ENCODE measurements at regions not wholly inside any gene's neighbourhood (a gene's known extent, or its start where the extent isn't known, plus 50 kb on each side); places are given as distances from the start of the nearest gene placed in this dataset.

- no peak overlapping the region for H2AFZ ChIP-seq (ENCODE audit: control insufficient read depth, low read length)
- no peak overlapping the region for H3K27ac ChIP-seq (ENCODE audit: control insufficient read depth, insufficient read depth, low read length)
- no peaks in the 10 kb centered on the region for H3K79me2 ChIP-seq (ENCODE audit: control insufficient read depth, insufficient read depth, low read length)
- H3K4me2 ChIP-seq (ENCODE audit: control insufficient read depth, extremely low read depth, insufficient read depth, low read depth, low read length), result no peak overlapping the region
- no peaks in the 10 kb centered on the region for H4K20me1 ChIP-seq (ENCODE audit: control insufficient read depth, extremely low read depth, insufficient read depth, low read length)
- no peaks in the 10 kb centered on the region for H3K4me1 ChIP-seq (ENCODE audit: control insufficient read depth, extremely low read depth, insufficient read depth, low read length)
- no peak for FAIRE-seq
- TF ChIP-seq, protein P1, sequence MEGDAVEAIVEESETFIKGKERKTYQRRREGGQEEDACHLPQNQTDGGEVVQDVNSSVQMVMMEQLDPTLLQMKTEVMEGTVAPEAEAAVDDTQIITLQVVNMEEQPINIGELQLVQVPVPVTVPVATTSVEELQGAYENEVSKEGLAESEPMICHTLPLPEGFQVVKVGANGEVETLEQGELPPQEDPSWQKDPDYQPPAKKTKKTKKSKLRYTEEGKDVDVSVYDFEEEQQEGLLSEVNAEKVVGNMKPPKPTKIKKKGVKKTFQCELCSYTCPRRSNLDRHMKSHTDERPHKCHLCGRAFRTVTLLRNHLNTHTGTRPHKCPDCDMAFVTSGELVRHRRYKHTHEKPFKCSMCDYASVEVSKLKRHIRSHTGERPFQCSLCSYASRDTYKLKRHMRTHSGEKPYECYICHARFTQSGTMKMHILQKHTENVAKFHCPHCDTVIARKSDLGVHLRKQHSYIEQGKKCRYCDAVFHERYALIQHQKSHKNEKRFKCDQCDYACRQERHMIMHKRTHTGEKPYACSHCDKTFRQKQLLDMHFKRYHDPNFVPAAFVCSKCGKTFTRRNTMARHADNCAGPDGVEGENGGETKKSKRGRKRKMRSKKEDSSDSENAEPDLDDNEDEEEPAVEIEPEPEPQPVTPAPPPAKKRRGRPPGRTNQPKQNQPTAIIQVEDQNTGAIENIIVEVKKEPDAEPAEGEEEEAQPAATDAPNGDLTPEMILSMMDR (optimal IDR thresholded peaks at IDR 0.05 in 1 of 3, IDR thresholded peaks at IDR 0.05 in 1 of 3, conservative IDR thresholded peaks at IDR 0.05 in 1 of 3; ENCODE audit: extremely low read depth in 1 of 3, insufficient read depth in 2 of 3, low read length in 3 of 3), result no peak
- H3K9me1 ChIP-seq (ENCODE audit: control insufficient read depth, extremely low read depth, insufficient read depth, low read length), result no peaks in the 10 kb centered on the region
- no peak overlapping the region for H3K4me3 ChIP-seq (ENCODE audit: control insufficient read depth in 2 of 3, extremely low read depth in 1 of 3, insufficient read depth in 2 of 3, low read depth in 1 of 3, low read length in 3 of 3)
- dilution Hi-C loops (cut with MboI; ENCODE audit: extremely low pct_ligation_motif_present, low sequenced_read_pairs), result no loop called here
- DNase-seq (ENCODE audit: low read depth, low spot score), result no peak
- H3K36me3 ChIP-seq (ENCODE audit: control insufficient read depth in 2 of 2, extremely low read depth in 1 of 2, insufficient read depth in 2 of 2, low read length in 2 of 2), result no peaks in the 10 kb centered on the region
- no peaks in the 10 kb centered on the region for H3K27me3 ChIP-seq (ENCODE audit: control insufficient read depth, extremely low read depth, insufficient read depth, low read length)
- H3K9me3 ChIP-seq (ENCODE audit: control insufficient read depth, low read depth, low read length), result no peaks in the 10 kb centered on the region
- no peak overlapping the region for H3K9ac ChIP-seq (ENCODE audit: control insufficient read depth, extremely low read depth, insufficient read depth, low read length)
Observed at GRCh38 chr13:67318398-67318797, 88.3 kb upstream of the PCDH9 start.

GRCh38 chr13:67314405-67314804 lies 84.3 kb upstream of the PCDH9 start:
- Histone ChIP-seq H3K9me3 (ENCODE audit: control insufficient read depth, low read depth, low read length) (no peaks in the 10 kb centered on the region), H4K20me1 (ENCODE audit: control insufficient read depth, extremely low read depth, insufficient read depth, low read length) (no peaks in the 10 kb centered on the region), H3K36me3 (ENCODE audit: control insufficient read depth in 2 of 2, extremely low read depth in 1 of 2, insufficient read depth in 2 of 2, low read length in 2 of 2) (no peaks in the 10 kb centered on the region), H2AFZ (ENCODE audit: control insufficient read depth, low read length) (no peak overlapping the region), H3K27me3 (ENCODE audit: control insufficient read depth, extremely low read depth, insufficient read depth, low read length) (no peaks in the 10 kb centered on the region), H3K9me1 (ENCODE audit: control insufficient read depth, extremely low read depth, insufficient read depth, low read length) (no peaks in the 10 kb centered on the region), H3K4me1 (ENCODE audit: control insufficient read depth, extremely low read depth, insufficient read depth, low read length) (no peaks in the 10 kb centered on the region), H3K79me2 (ENCODE audit: control insufficient read depth, insufficient read depth, low read length) (no peaks in the 10 kb centered on the region), H3K4me2 (ENCODE audit: control insufficient read depth, extremely low read depth, insufficient read depth, low read depth, low read length) (no peak overlapping the region), H3K9ac (ENCODE audit: control insufficient read depth, extremely low read depth, insufficient read depth, low read length) (no peak overlapping the region), H3K27ac (ENCODE audit: control insufficient read depth, insufficient read depth, low read length) (no peak overlapping the region), H3K4me3 (ENCODE audit: control insufficient read depth in 2 of 3, extremely low read depth in 1 of 3, insufficient read depth in 2 of 3, low read depth in 1 of 3, low read length in 3 of 3) (no peak overlapping the region)
- dilution Hi-C loops (cut with MboI; ENCODE audit: extremely low pct_ligation_motif_present, low sequenced_read_pairs), result no loop called here
- DNase-seq (ENCODE audit: low read depth, low spot score) (no peak), FAIRE-seq (no peak)
- no peak for TF ChIP-seq EZH2 (IDR thresholded peaks at IDR 0.05; ENCODE audit: low read length)
- TF ChIP-seq, protein P1 (optimal IDR thresholded peaks at IDR 0.05 in 1 of 3, IDR thresholded peaks at IDR 0.05 in 1 of 3, conservative IDR thresholded peaks at IDR 0.05 in 1 of 3; ENCODE audit: extremely low read depth in 1 of 3, insufficient read depth in 2 of 3, low read length in 3 of 3), result no peak

Data from keratinocyte (primary cell).